ENCODE measurements at regions not wholly inside any gene's neighbourhood (a gene's known extent, or its start where the extent isn't known, plus 50 kb on each side); places are given as distances from the start of the nearest gene placed in this dataset.
"Not testable (repeated sequence)": the region's sequence is repeated elsewhere in the genome, so short reads cannot be mapped to it uniquely, and the experiment has no call there.

GRCh38 chr5:12133520-12133919 lies 229.3 kb upstream of the CTNND2 start:
- H3K9me3 ChIP-seq (ENCODE audit: control insufficient read depth, insufficient read depth, low read depth, low read length): no peaks in the 10 kb centered on the region
- no peaks in the 10 kb centered on the region for H4K20me1 ChIP-seq (ENCODE audit: control insufficient read depth, extremely low read depth, insufficient read depth, low read length)
- no peak overlapping the region for H3K4me3 ChIP-seq (replicated peaks in 1 of 4; ENCODE audit: control extremely low read depth in 1 of 4, insufficient read depth in 1 of 4, low read depth in 3 of 4, low read length in 4 of 4)
- no peak for DNase-seq (ENCODE audit: low read depth in 2 of 2)
- H3K27ac ChIP-seq (ENCODE audit: insufficient read depth, low read length): no peak overlapping the region
- no peaks in the 10 kb centered on the region for H3K4me1 ChIP-seq (ENCODE audit: control insufficient read depth, extremely low read depth, insufficient read depth, low read length)
- H3K9ac ChIP-seq (ENCODE audit: insufficient read depth, low read length): no peak overlapping the region
- no peak overlapping the region for H3K4me2 ChIP-seq (ENCODE audit: extremely low read depth, insufficient read depth, low read length)
- H2AFZ ChIP-seq (ENCODE audit: low read length): no peak overlapping the region
- no peaks in the 10 kb centered on the region for H3K27me3 ChIP-seq (ENCODE audit: control insufficient read depth, insufficient read depth, low read length)
- TF ChIP-seq CTCF (conservative IDR thresholded peaks at IDR 0.05 in 1 of 2, IDR thresholded peaks at IDR 0.05 in 1 of 2; ENCODE audit: low read depth in 1 of 2, low read length in 2 of 2): no peak
- no peaks in the 10 kb centered on the region for H3K79me2 ChIP-seq (ENCODE audit: control insufficient read depth, insufficient read depth, low read length)
- H3K36me3 ChIP-seq (ENCODE audit: control insufficient read depth, insufficient read depth, low read length): no peaks in the 10 kb centered on the region

- H3K9ac ChIP-seq (ENCODE audit: insufficient read depth, low read length); H3K27me3 ChIP-seq (ENCODE audit: control insufficient read depth, insufficient read depth, low read length); H4K20me1 ChIP-seq (ENCODE audit: control insufficient read depth, extremely low read depth, insufficient read depth, low read length); H2AFZ ChIP-seq (ENCODE audit: low read length); DNase-seq (ENCODE audit: low read depth in 2 of 2); H3K4me3 ChIP-seq (replicated peaks in 1 of 4; ENCODE audit: control extremely low read depth in 1 of 4, insufficient read depth in 1 of 4, low read depth in 3 of 4, low read length in 4 of 4); H3K36me3 ChIP-seq (ENCODE audit: control insufficient read depth, insufficient read depth, low read length); H3K9me3 ChIP-seq (ENCODE audit: control insufficient read depth, insufficient read depth, low read depth, low read length); H3K4me1 ChIP-seq (ENCODE audit: control insufficient read depth, extremely low read depth, insufficient read depth, low read length); H3K27ac ChIP-seq (ENCODE audit: insufficient read depth, low read length); H3K79me2 ChIP-seq (ENCODE audit: control insufficient read depth, insufficient read depth, low read length); H3K4me2 ChIP-seq (ENCODE audit: extremely low read depth, insufficient read depth, low read length): not testable (repeated sequence)
Observed at GRCh38 chr5:12131020-12131419, 226.8 kb upstream of the CTNND2 start.

- Histone ChIP-seq H3K27ac (ENCODE audit: insufficient read depth, low read length) (no peak overlapping the region), H3K4me1 (ENCODE audit: control insufficient read depth, extremely low read depth, insufficient read depth, low read length) (no peaks in the 10 kb centered on the region), H3K4me3 (replicated peaks in 1 of 4; ENCODE audit: control extremely low read depth in 1 of 4, insufficient read depth in 1 of 4, low read depth in 3 of 4, low read length in 4 of 4) (no peak overlapping the region), H3K79me2 (ENCODE audit: control insufficient read depth, insufficient read depth, low read length) (no peaks in the 10 kb centered on the region), H3K9ac (ENCODE audit: insufficient read depth, low read length) (no peak overlapping the region), H3K9me3 (ENCODE audit: control insufficient read depth, insufficient read depth, low read depth, low read length) (no peaks in the 10 kb centered on the region), H3K27me3 (ENCODE audit: control insufficient read depth, insufficient read depth, low read length) (no peaks in the 10 kb centered on the region), H3K36me3 (ENCODE audit: control insufficient read depth, insufficient read depth, low read length) (no peaks in the 10 kb centered on the region), H2AFZ (ENCODE audit: low read length) (no peak overlapping the region), H4K20me1 (ENCODE audit: control insufficient read depth, extremely low read depth, insufficient read depth, low read length) (no peaks in the 10 kb centered on the region), H3K4me2 (ENCODE audit: extremely low read depth, insufficient read depth, low read length) (no peak overlapping the region)
- TF ChIP-seq EZH2 (IDR thresholded peaks at IDR 0.05; ENCODE audit: low read length, missing control alignments) (no peak), CTCF (conservative IDR thresholded peaks at IDR 0.05 in 1 of 2, IDR thresholded peaks at IDR 0.05 in 1 of 2; ENCODE audit: low read depth in 1 of 2, low read length in 2 of 2) (no peak)
- DNase-seq (ENCODE audit: low read depth in 2 of 2): no peak
Observed at GRCh38 chr5:12125895-12126294, 221.6 kb upstream of the CTNND2 start.

GRCh38 chr5:12119657-12120056 lies 215.4 kb upstream of the CTNND2 start:
- no peak overlapping the region for H3K9ac ChIP-seq (ENCODE audit: insufficient read depth, low read length)
- H2AFZ ChIP-seq (ENCODE audit: low read length): no peak overlapping the region
- no peaks in the 10 kb centered on the region for H3K4me1 ChIP-seq (ENCODE audit: control insufficient read depth, extremely low read depth, insufficient read depth, low read length)
- H4K20me1 ChIP-seq (ENCODE audit: control insufficient read depth, extremely low read depth, insufficient read depth, low read length): no peaks in the 10 kb centered on the region
- no peak overlapping the region for H3K4me2 ChIP-seq (ENCODE audit: extremely low read depth, insufficient read depth, low read length)
- no peak for DNase-seq (ENCODE audit: low read depth in 2 of 2)
- no peaks in the 10 kb centered on the region for H3K36me3 ChIP-seq (ENCODE audit: control insufficient read depth, insufficient read depth, low read length)
- H3K9me3 ChIP-seq (ENCODE audit: control insufficient read depth, insufficient read depth, low read depth, low read length): no peaks in the 10 kb centered on the region
- no peaks in the 10 kb centered on the region for H3K79me2 ChIP-seq (ENCODE audit: control insufficient read depth, insufficient read depth, low read length)
- H3K27ac ChIP-seq (ENCODE audit: insufficient read depth, low read length): no peak overlapping the region
- H3K27me3 ChIP-seq (ENCODE audit: control insufficient read depth, insufficient read depth, low read length): no peaks in the 10 kb centered on the region
- TF ChIP-seq CTCF (conservative IDR thresholded peaks at IDR 0.05 in 1 of 2, IDR thresholded peaks at IDR 0.05 in 1 of 2; ENCODE audit: low read depth in 1 of 2, low read length in 2 of 2) (no peak), EZH2 (IDR thresholded peaks at IDR 0.05; ENCODE audit: low read length, missing control alignments) (no peak)
- H3K4me3 ChIP-seq (replicated peaks in 1 of 4; ENCODE audit: control extremely low read depth in 1 of 4, insufficient read depth in 1 of 4, low read depth in 3 of 4, low read length in 4 of 4): no peak overlapping the region

Data from fibroblast of lung (primary cell).